ENCODE measurements at regions not wholly inside any gene's neighbourhood (a gene's known extent, or its start where the extent isn't known, plus 50 kb on each side); places are given as distances from the start of the nearest gene placed in this dataset.

DNA sequence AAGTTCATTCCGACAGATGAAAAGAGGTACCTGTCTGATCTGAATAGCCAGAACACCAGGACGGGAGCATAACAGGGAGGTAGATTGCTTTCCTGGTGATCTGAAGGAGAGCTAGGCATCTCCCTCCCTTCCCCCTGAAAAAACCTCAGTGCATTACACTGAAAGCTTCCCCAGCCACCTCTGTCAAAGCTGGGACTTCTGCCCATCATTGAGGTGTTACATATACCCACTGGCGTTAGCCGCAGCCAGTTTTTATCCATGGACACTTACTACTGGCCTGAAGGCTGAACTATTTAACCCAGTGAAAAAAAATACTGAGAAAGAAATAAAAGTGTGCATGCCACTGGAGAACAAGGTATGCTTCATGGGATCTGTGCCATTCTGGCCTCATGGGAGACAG lies 568.3 kb upstream of the ADAMTS5 start:
- no peak for TF ChIP-seq CTCF (IDR thresholded peaks at IDR 0.05; ENCODE audit: unreplicated experiment)
- Mint-ChIP-seq H3K9me3 (ENCODE audit: unreplicated experiment) (no peaks in the 10 kb centered on the region), H3K27ac (ENCODE audit: low read depth, unreplicated experiment) (no peak overlapping the region), H3K36me3 (ENCODE audit: insufficient read depth, unreplicated experiment) (no peaks in the 10 kb centered on the region), H3K4me1 (ENCODE audit: insufficient read depth, unreplicated experiment) (peaks cover 12% of the 10 kb centered on the region), H3K4me3 (ENCODE audit: unreplicated experiment) (no peak overlapping the region), H3K27me3 (ENCODE audit: insufficient read depth, unreplicated experiment) (no peaks in the 10 kb centered on the region)
- BruUV-seq (replicated peaks) = no TSS peak
- DNase-seq (ENCODE audit: unreplicated experiment) = no peak
- CTCF ChIA-PET = no interaction called here
- POLR2A ChIA-PET = no interaction called here
- intact Hi-C loops (cut with micrococcal nuclease) = no loop called here

DNA sequence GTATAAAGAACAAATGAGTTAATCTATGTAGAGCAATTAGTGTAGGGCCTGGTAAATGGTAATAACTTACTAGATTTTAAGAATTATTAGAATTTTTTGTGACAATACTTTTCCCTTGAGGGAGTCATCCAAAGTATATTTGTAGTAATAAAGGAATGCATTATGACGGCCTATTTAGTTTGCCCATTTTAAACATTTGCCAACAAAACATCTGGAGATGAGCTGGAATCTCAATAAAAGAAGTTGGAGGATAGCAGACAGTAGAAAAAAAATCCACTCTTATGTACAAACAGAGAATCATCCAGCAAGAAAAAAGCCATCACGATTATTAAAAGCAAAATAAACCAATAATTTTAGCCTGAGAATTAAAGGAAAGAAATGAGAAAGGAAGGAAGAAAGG lies 567.3 kb upstream of the ADAMTS5 start:
- H3K9me3 Mint-ChIP-seq (ENCODE audit: unreplicated experiment) = no peaks in the 10 kb centered on the region
- TF ChIP-seq CTCF (IDR thresholded peaks at IDR 0.05; ENCODE audit: unreplicated experiment) = no peak
- H3K4me3 Mint-ChIP-seq (ENCODE audit: unreplicated experiment) = no peak overlapping the region
- ChIA-PET POLR2A (no interaction called here), CTCF (no interaction called here)
- no peaks in the 10 kb centered on the region for H3K36me3 Mint-ChIP-seq (ENCODE audit: insufficient read depth, unreplicated experiment)
- no peak overlapping the region for H3K27ac Mint-ChIP-seq (ENCODE audit: low read depth, unreplicated experiment)
- H3K27me3 Mint-ChIP-seq (ENCODE audit: insufficient read depth, unreplicated experiment) = no peaks in the 10 kb centered on the region
- peaks cover 12% of the 10 kb centered on the region for H3K4me1 Mint-ChIP-seq (ENCODE audit: insufficient read depth, unreplicated experiment)
- no peak for DNase-seq (ENCODE audit: unreplicated experiment)
- intact Hi-C loops (cut with micrococcal nuclease) = no loop called here
- no TSS peak for BruUV-seq (replicated peaks)

- no peaks in the 10 kb centered on the region for H3K27me3 Mint-ChIP-seq (ENCODE audit: insufficient read depth, unreplicated experiment)
- intact Hi-C loops (cut with micrococcal nuclease) = no loop called here
- peaks cover 6% of the 10 kb centered on the region for H3K36me3 Mint-ChIP-seq (ENCODE audit: insufficient read depth, unreplicated experiment)
- no peak for TF ChIP-seq CTCF (IDR thresholded peaks at IDR 0.05; ENCODE audit: unreplicated experiment)
- no peak overlapping the region for H3K4me3 Mint-ChIP-seq (ENCODE audit: unreplicated experiment)
- DNase-seq (ENCODE audit: unreplicated experiment) = peak; percentile 0
- CTCF ChIA-PET = interaction anchor here (0.7 kb wide), 1 partner anchor 583 kb away, joined by 3 read pairs; no protein-coding TSS in a partner anchor
- no peak overlapping the region for H3K27ac Mint-ChIP-seq (ENCODE audit: low read depth, unreplicated experiment)
- peaks cover 7% of the 10 kb centered on the region for H3K4me1 Mint-ChIP-seq (ENCODE audit: insufficient read depth, unreplicated experiment)
- POLR2A ChIA-PET = interaction anchor here (0.6 kb wide), 1 partner anchor 176 kb away, joined by 4 read pairs; no protein-coding TSS in a partner anchor
- peaks cover 6% of the 10 kb centered on the region for H3K9me3 Mint-ChIP-seq (ENCODE audit: unreplicated experiment)
- no TSS peak for BruUV-seq (replicated peaks)
These were observed 565.2 kb upstream of the ADAMTS5 start for GRCh38 chr21:27532076-27532475.

DNA sequence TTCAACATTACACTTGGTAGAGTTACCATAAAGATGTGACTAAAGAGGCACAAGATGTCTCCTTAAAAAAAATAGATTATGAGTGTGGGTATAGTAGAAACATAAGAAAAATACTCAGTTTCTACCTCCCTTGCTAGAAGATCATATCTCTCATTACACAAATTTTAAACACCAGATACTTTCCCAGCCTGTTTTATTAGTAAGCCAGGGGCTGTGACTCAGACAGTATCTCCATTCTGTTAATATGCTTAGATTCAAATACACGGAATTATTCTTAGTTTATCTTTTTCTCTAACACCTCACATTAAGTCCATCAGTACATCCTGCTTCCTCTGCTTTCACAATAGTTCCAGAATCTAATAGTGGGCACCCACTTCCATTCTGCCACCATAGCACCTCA lies 561.8 kb upstream of the ADAMTS5 start:
- BruUV-seq (replicated peaks) = no TSS peak
- Mint-ChIP-seq H3K27ac (ENCODE audit: low read depth, unreplicated experiment) (no peak overlapping the region), H3K27me3 (ENCODE audit: insufficient read depth, unreplicated experiment) (no peaks in the 10 kb centered on the region), H3K4me1 (ENCODE audit: insufficient read depth, unreplicated experiment) (peaks cover 7% of the 10 kb centered on the region), H3K4me3 (ENCODE audit: unreplicated experiment) (no peak overlapping the region), H3K36me3 (ENCODE audit: insufficient read depth, unreplicated experiment) (peaks cover 6% of the 10 kb centered on the region), H3K9me3 (ENCODE audit: unreplicated experiment) (peaks cover 6% of the 10 kb centered on the region)
- DNase-seq (ENCODE audit: unreplicated experiment) = no peak
- POLR2A ChIA-PET = no interaction called here
- TF ChIP-seq CTCF (IDR thresholded peaks at IDR 0.05; ENCODE audit: unreplicated experiment) = no peak
- intact Hi-C loops (cut with micrococcal nuclease) = no loop called here
- CTCF ChIA-PET = no interaction called here

Measured in MCF 10A (cell line).